ENCODE measurements at regions not wholly inside any gene's neighbourhood (a gene's known extent, or its start where the extent isn't known, plus 50 kb on each side); places are given as distances from the start of the nearest gene placed in this dataset.

DNA sequence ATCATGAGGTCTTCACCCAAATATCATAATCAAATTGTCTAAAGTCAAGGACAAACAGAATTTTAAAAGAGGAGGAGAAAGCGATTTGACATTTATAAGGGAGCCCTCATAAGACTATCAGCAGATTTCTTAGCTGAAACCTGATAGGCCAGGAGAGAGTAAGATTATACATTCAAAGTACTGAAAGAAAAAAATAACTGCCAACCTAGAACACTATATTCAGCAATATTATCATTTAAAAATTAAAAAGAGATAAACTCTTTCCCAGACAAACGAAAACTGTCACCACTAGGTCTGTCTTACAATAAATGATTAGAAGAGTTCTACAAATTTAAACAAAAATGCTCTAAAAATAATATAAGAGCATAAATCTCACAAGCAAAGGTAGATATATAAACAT is 154.1 kb upstream of the TMEM106B start:
- in situ Hi-C loops (cut with HindIII; ENCODE audit: low pct_unique_long_range_greater_than_20kb, low sequenced_read_pairs): no loop called here

DNA sequence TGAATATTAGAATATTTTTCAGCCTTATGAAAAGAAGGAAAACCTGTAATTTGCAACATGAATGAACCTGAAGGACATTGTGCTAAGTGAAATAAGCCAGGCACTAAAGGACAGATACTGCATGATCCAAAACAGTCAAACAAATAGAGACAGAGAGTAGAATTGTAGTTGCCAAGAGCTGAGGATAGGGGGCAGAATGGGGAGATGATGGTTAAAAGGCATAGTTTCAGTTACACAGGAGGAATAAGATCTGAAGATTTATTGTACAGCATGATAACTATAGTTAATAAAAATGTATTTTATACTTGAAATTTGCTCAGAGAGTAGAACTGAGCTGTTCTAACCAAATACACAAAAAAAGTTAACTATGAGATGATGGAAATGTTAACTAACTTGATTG is 149.0 kb upstream of the TMEM106B start:
- in situ Hi-C loops (cut with HindIII; ENCODE audit: low pct_unique_long_range_greater_than_20kb, low sequenced_read_pairs): no loop called here
- no peak for DNase-seq (ENCODE audit: low read depth)

More for the DNA sequence above, 154.1 kb upstream of the TMEM106B start:
- DNase-seq (ENCODE audit: low read depth): no peak

DNA sequence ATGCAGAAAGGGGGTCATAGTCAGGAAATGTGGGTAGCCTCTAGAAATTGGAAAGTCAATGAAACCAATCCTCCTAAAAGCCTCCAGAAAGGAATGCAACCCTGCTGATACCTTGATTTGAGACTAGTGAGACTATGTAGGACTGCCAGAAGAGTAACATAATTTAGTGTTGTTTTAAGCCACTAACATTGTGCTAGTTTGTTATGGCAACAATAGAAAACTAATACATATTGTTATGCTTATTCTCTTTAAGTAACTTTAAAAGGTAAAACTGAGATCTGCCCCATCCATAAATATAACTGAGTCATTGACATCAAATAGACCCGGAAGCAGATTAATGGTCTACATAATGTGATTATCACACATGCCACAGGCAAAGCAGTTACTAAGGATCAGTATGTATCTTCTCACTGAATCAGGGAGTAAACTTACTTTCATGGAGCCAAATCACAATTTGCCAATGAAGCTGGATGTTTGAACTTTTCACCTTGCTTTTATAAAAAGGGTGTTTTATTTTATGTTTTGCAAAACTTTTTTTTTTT is 146.4 kb upstream of the TMEM106B start:
- in situ Hi-C loops (cut with HindIII; ENCODE audit: low pct_unique_long_range_greater_than_20kb, low sequenced_read_pairs): no loop called here
- no peak for DNase-seq (ENCODE audit: low read depth)

DNA sequence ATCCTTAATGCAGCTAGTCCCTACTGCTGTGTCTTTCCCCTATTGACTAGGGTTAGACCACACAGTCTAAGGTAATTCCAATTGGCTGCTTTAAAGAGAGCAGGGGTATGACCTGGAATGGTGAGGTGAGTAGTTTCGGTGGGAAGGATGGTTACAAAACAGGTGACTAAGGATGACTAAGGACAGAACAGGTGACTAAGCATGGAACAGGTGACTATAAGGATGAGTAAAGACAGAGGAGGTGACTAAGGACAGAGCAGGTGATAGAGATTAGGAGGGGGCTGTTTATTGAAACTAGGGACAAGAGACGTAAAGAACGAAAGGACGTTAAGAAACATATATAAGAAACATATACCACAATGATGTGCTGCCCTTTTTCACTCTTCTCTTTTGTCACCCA is 145.1 kb upstream of the TMEM106B start:
- in situ Hi-C loops (cut with HindIII; ENCODE audit: low pct_unique_long_range_greater_than_20kb, low sequenced_read_pairs): no loop called here
- DNase-seq (ENCODE audit: low read depth): peak; percentile 82

DNA sequence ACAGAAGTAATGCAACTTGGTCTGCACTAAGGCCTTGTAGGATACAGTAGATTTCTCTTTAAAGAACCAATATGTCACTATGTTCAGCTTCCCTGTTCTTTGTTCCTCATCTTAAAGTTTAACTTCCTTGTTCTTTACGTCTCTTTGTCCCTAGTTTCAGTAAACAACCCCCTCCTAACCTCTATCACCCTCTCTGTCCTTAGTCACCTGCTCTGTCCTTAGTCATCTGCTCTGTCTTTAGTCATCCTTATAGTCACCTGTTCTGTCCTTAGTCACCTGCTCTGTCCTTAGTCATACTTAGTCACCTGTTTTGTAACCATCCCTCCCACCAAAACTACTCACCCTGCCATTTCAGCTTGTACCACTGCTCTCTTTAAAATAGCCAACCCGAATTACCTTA is 144.6 kb upstream of the TMEM106B start:
- in situ Hi-C loops (cut with HindIII; ENCODE audit: low pct_unique_long_range_greater_than_20kb, low sequenced_read_pairs): no loop called here
- DNase-seq (ENCODE audit: low read depth): peak; percentile 92

DNA sequence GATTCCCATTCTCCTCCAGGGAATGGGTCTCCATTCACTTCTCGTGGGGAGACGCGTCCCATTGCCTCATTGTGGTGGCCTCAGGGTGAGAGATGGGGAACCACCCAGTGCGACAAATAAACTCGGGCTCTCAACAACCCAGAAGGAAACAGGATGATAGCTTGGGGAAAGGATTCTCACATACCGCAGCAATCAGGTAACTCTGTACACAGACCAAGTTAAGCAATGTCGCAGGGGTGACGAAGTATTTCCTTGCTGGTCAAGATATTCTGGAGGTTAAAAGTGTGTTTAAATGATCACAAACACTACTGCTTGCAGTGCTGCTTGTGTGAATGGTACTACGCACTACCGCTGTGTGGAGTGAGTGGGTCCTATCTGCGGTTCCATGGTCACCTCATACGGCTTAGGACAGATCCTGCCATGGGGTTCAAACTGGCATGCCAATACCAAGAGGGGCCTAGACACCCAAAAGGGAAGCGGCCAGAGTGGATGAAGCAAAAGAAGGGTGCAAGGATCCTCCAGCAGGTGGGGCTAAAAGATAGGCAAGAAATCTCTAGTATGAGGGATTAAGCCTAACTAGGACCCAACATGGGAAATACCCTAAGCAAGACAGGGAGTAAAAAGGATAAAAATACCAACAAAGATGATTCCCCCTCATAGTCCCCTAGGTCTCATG is 143.8 kb upstream of the TMEM106B start:
- in situ Hi-C loops (cut with HindIII; ENCODE audit: low pct_unique_long_range_greater_than_20kb, low sequenced_read_pairs): no loop called here

DNA sequence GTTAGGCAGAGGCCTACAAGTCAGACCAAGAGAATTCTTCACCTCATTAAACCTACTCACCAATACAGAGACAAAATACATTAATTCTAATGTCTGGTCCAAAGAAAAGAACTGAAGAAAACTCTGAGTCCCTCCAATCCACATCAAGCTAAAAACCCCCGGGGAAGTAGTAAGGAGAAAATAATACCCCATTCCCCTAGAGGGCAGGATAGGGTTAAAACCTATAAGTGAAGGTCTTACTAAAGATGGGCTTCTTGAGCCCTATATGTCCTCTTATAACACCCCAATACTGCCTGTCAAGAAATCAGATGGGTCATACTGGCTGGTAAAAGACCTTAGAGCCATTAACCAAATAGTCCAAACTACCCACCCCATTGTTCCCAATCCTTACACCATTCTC is 141.3 kb upstream of the TMEM106B start:
- DNase-seq (ENCODE audit: low read depth): no peak
- in situ Hi-C loops (cut with HindIII; ENCODE audit: low pct_unique_long_range_greater_than_20kb, low sequenced_read_pairs): no loop called here

More for the DNA sequence above, 143.8 kb upstream of the TMEM106B start:
- DNase-seq (ENCODE audit: low read depth): peak; percentile 73

DNA sequence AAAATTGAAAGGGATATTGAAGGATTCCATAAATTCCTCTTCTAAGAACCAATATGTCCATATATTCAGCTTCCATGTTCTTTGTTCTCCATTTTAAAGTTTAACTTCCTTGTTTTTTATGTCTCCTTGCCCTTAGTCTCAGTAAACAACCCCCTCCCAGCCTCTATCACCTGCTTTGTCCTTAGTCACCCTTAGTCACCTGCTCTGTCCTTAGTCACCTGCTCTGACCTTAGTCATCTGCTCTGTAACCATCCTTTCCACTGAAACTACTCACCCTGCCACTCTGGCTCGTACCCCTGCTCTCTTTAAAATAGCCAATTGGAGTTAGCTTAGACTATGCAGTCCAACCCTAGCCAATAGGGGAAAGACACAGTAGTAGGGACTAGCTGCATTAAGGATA is 136.2 kb upstream of the TMEM106B start:
- DNase-seq (ENCODE audit: low read depth): peak; percentile 16
- in situ Hi-C loops (cut with HindIII; ENCODE audit: low pct_unique_long_range_greater_than_20kb, low sequenced_read_pairs): no loop called here

DNA sequence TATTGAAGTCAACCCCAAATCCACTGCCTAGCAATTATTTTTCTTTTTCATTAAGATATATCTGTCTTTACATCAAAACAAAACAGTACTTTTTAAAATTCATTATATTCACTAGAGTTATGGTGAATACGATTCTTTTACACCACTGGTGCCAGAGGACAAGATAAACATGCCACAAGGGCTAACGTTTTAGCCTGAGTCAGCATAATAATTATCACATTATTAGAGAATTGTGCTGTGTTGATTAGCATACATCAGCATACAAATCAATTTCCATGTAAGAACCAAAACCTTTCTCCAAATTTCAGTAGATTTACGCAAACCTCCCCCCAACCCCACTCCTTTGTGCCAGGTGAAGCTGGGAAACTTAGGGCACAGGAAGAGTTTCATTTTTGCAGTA is 131.1 kb upstream of the TMEM106B start:
- in situ Hi-C loops (cut with HindIII; ENCODE audit: low pct_unique_long_range_greater_than_20kb, low sequenced_read_pairs): no loop called here

DNA sequence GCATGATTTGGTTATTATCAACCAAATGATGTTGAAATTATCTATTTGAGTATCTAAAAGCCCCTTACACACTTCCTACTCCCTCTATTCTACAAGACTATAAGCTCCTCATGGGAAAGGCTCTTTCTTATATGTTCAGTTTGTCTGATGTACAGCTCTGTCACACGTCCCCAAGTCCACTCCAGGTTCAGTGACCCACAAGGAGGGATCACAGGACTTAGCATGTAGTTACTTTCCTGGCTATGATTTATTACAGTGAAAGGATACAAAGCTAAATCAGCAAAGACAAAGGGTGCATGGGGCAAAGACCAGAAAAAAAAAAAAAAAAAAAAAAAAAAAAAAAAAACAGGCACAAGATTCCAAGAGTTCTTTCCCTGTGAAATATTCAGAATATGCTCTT is 125.6 kb upstream of the TMEM106B start:
- in situ Hi-C loops (cut with HindIII; ENCODE audit: low pct_unique_long_range_greater_than_20kb, low sequenced_read_pairs): no loop called here
- no peak for DNase-seq (ENCODE audit: low read depth)

More for the DNA sequence above, 131.1 kb upstream of the TMEM106B start:
- no peak for DNase-seq (ENCODE audit: low read depth)

DNA sequence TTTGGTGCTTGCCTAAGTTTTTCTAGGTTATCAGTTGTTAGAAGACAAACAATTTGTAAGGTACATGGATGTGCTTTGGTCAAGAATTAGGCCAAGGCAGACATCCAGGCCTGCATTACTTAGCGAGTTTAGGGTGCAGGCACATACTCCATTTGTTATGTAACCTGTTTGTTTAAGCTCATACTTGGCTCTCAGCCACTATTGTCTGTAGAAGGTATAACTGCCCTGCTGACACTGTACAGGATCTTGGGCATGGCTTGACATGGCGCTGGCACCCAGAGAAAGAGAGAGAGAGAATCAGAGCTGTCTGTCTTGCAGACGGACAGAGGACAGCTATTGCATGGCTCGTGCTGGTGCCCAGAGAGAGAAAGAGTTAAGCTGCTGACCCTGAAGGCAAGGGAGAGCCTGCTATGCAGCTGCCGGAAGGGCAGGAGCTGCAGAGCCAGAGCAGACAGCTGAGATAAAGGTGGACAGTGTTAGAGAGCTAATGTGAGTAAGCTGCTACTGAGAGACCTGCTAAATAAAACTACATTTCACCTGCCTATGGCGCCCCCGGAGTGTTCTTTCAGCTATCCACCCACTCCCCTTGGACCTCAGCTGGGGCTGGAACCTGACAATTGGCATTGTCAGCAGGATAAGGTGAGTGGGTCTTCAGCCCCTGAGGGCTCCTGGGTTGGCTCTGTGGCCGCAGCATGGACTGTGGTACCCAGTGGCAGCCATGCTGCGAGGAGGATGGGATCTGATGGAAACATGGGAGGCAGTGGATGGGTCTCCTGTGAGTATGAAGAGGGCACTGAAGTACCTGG is 120.9 kb upstream of the TMEM106B start:
- no peak for DNase-seq (ENCODE audit: low read depth)
- in situ Hi-C loops (cut with HindIII; ENCODE audit: low pct_unique_long_range_greater_than_20kb, low sequenced_read_pairs): no loop called here

DNA sequence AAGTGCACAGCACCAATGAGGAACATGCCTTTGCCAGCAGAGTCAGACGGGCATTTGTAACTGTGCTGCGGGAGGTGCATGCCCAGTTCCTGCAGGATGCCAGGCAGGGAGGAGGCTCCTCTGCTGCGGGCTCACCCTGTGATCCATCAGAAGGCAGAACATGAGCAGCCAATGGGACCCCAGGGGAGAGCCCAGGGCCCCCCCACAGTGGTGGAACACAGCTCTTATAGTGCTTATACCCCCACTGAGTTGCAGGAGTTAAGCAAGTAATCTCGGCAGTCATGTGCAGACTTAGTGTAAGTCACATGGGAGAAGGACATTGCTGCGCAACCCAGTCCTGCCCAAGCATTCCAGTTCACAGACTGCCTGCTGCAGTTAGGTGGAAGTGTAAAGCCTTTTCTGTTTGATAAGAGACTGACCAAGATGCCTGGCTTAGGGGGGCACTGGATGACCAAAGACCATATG is 120.3 kb upstream of the TMEM106B start:
- in situ Hi-C loops (cut with HindIII; ENCODE audit: low pct_unique_long_range_greater_than_20kb, low sequenced_read_pairs): no loop called here
- DNase-seq (ENCODE audit: low read depth): no peak

DNA sequence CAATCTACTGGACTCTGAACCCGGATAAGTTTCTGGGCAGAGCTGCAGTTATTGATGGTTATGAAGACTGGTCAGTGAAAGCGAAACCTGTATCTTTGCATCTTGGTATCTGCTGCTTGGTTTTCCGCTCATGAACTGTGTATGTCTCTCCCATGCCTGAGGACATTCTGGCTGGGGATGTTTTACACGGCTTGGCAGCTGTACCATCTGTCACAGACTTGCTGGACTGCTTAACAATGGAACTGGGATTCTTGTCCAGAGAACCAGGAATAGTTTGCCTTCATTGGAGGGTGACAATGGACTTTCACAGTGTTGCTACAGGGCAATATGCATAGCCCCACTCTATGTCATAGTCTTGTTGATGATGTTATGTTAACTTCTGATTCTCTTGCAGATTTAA is 119.9 kb upstream of the TMEM106B start:
- no peak for DNase-seq (ENCODE audit: low read depth)
- in situ Hi-C loops (cut with HindIII; ENCODE audit: low pct_unique_long_range_greater_than_20kb, low sequenced_read_pairs): no loop called here

DNA sequence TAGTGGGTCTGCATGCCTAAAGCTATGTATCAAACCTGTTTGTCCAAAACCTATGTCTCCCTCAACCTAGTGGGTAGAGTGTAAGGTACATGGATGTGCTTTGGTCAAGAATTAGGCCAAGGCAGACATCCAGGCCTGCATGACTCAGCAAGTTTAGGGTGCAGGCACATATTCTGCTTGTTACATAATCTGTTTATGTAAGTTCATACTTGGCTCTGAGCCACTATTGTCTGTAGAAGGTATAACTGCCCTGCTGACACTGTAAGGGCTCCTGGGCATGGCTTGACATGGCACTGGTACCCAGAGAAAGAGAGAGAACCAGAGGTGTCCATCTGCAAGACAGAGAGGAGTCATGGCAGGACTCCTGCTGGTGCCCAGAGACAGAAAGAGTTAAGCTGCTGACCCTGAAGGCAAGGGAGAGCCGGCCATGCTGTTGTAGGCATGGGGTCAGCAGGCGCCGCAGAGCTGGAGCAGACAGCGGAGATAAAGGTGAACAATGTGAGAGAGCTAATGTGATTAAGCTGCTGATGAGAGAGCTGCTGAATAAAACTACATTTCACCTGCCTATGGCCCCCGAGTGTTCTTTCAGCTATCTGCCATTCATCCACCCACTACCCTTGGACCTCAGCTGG is 118.5 kb upstream of the TMEM106B start:
- in situ Hi-C loops (cut with HindIII; ENCODE audit: low pct_unique_long_range_greater_than_20kb, low sequenced_read_pairs): no loop called here
- no peak for DNase-seq (ENCODE audit: low read depth)

DNA sequence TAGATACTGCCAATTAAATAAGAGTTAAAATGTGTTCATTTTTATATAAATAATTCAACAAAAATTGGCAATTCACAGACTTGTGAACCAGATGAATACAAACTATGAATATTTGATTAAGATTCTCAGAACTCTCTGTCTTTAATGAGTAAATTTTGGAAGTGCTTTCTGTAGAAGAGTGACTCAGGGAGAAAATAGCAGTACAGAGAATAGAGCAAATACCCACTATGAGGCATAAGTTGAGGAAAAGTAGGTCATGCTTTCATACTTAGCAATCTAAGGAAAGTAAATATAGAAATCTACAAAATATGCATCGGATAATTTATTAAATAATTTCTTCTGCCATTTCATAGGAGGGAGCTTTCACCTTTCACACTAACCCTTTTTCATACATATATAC is 117.7 kb upstream of the TMEM106B start:
- no peak for DNase-seq (ENCODE audit: low read depth)

DNA sequence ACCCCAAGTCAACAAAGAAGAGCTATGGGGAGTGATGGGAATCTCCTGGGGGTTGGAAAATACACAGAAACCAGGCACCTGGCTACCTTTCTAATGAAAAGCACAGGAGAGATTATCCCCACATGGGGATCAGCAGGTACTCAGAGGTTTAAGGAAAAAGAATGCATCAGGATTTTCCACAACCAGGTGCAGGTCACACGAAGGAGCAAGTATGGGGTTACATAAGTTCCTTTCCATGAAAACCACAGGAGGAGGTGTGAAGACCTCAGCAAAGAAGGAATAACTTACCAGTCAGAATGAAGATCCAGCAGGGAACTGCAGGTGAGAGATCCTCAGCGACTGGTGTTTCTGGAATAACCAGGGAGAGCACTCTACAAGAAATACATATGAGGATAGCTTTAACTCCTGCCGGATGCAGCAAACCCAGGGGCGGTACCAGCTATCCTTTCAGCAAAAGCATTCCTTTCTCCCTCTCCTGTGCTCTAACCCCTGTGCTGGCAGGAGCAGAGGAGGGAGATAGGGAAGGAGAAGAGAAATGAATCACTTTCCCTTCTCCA is 116.7 kb upstream of the TMEM106B start:
- DNase-seq (ENCODE audit: low read depth): no peak
- in situ Hi-C loops (cut with HindIII; ENCODE audit: low pct_unique_long_range_greater_than_20kb, low sequenced_read_pairs): no loop called here

More for the DNA sequence above, 117.7 kb upstream of the TMEM106B start:
- in situ Hi-C loops (cut with HindIII; ENCODE audit: low pct_unique_long_range_greater_than_20kb, low sequenced_read_pairs): no loop called here

DNA sequence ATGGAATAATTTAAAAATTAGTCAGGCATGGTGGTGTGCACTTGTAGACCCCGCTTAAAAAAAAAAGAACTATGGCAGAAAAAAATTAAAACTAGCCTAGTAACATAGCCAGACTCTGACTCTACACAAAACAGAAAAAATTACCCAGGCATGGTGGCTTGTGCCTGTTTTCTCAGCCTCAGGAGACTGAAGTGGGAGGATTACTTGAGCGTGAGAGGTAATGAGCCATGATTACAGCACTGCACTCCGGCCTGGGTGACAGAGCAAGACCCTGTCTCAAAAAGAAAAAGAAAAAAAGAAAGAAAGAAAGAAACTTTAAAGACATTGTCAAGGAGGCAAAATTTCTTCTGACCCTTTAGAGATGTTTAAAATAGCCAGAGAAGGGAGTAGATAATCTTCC is 109.0 kb upstream of the TMEM106B start:
- in situ Hi-C loops (cut with HindIII; ENCODE audit: low pct_unique_long_range_greater_than_20kb, low sequenced_read_pairs): no loop called here
- DNase-seq (ENCODE audit: low read depth): peak; percentile 65

DNA sequence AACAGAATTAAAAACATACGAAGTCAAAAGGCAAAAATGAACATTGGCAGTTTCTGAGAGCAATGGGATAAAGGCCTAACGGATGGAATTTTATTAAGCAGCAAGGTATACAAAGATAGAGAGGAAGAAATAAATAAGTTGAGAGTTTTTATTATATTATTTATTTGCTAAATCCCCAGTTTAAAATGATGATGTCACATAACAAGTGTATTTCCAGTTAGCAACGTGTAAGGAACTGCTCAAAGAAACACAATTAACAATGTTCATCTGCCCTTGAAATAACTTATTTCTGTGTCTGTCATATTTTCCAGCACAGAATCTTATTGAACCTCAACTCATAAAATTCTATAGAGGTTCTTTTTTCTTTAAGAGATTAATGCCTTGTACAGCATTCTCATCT is 108.6 kb upstream of the TMEM106B start:
- in situ Hi-C loops (cut with HindIII; ENCODE audit: low pct_unique_long_range_greater_than_20kb, low sequenced_read_pairs): no loop called here
- no peak for DNase-seq (ENCODE audit: low read depth)

DNA sequence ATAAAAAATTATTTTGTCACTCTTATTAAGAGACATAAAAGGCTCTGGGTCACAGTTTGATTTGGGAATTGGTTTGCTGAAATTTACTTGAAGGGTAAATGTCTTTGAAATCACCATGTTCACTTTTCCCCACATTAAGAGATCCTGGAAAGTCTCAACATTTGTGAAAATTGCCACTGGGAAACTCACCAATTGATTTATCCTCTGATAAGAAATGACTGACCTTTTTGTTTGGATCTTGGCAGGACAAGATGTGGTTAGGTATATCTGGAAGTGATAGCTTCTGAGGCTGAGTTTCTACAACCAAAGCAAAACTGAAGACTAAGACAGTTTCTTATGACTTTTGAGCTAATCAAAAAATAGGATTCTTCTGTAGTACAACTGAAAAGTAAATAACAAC is 107.1 kb upstream of the TMEM106B start:
- no peak for DNase-seq (ENCODE audit: low read depth)
- in situ Hi-C loops (cut with HindIII; ENCODE audit: low pct_unique_long_range_greater_than_20kb, low sequenced_read_pairs): no loop called here

Measured in Caki2 (cell line).